WTC11 (cell line): ENCODE measurements at regions not wholly inside any gene's neighbourhood (a gene's known extent, or its start where the extent isn't known, plus 50 kb on each side); places are given as distances from the start of the nearest gene placed in this dataset.

Experiments used
- ATAC-seq: fragments of 200-7000 bp; cut with Tn5 transposase; 2 replicates; pipeline ENCODE4 v1.10.0; 2021; ENCODE audit warnings: mild to moderate bottlenecking, moderate library complexity
- CTCF ChIA-PET: fragments of 300-600 bp; sonication (Branson Sonifier 250); formaldehyde crosslinking; loops from one replicate; lab custom pipeline; 2021; ENCODE audit warnings: antibody characterized with exemption; lab: Charles Lee
- POLR2A ChIA-PET: fragments of 350-600 bp; sonication (Branson Sonifier 250); formaldehyde crosslinking; loops from one replicate; lab custom pipeline; 2021; ENCODE audit warnings: antibody characterized with exemption; lab: Charles Lee
- DNase-seq: peaks from one replicate; pipeline ENCODE4 v3.0.0; 2021; ENCODE audit warnings: low spot score
- H3K27ac Mint-ChIP-seq: 2 replicates; pipeline ENCODE4 v1.8.0; 2021; ENCODE audit warnings: mixed read lengths
- H3K27me3 Mint-ChIP-seq: 2 replicates; pipeline ENCODE4 v1.8.0; 2021; ENCODE audit warnings: low read depth, mild to moderate bottlenecking, moderate library complexity, mixed read lengths
- H3K36me3 Mint-ChIP-seq: 2 replicates; pipeline ENCODE4 v1.8.0; 2021; ENCODE audit warnings: mixed read lengths
- H3K4me1 Mint-ChIP-seq: 2 replicates; pipeline ENCODE4 v1.8.0; 2022; ENCODE audit warnings: mixed read lengths
- H3K4me3 Mint-ChIP-seq: 2 replicates; pipeline ENCODE4 v1.8.0; 2021; ENCODE audit warnings: mild to moderate bottlenecking, moderate library complexity, mixed read lengths
- H3K9me3 Mint-ChIP-seq: 2 replicates; pipeline ENCODE4 v1.8.0; 2021; ENCODE audit warnings: mixed read lengths
- EMX1 ChIP-seq: fragments of 250-450 bp; sonication (Bioruptor Pico); IDR thresholded peaks from 2 replicates; pipeline ENCODE4 v1.8.0; 2021; ENCODE audit warnings: mild to moderate bottlenecking
- FOXP1 ChIP-seq: sonication (generic); formaldehyde crosslinking; IDR thresholded peaks from 2 replicates; pipeline ENCODE4 v1.8.0; 2022; ENCODE audit warnings: missing genetic modification reagents, mild to moderate bottlenecking, moderate library complexity, borderline replicate concordance
- GABPB1 ChIP-seq: sonication (generic); formaldehyde crosslinking; IDR thresholded peaks from 2 replicates; pipeline ENCODE4 v1.8.1; 2023; ENCODE audit warnings: mild to moderate bottlenecking, missing genetic modification reagents
- KAT7 ChIP-seq: sonication (generic); formaldehyde crosslinking; IDR thresholded peaks from 2 replicates; pipeline ENCODE4 v1.8.1; 2023; ENCODE audit warnings: missing genetic modification reagents, mild to moderate bottlenecking, borderline replicate concordance
- NFE2L1 ChIP-seq: sonication (generic); formaldehyde crosslinking; IDR thresholded peaks from 2 replicates; pipeline ENCODE4 v1.8.1; 2023; ENCODE audit warnings: missing genetic modification reagents
- RORB ChIP-seq: fragments of 250-450 bp; sonication (Bioruptor Pico); IDR thresholded peaks from 2 replicates; pipeline ENCODE4 v1.9.0; 2021; ENCODE audit warnings: mild to moderate bottlenecking
- SMAD4 ChIP-seq: sonication (generic); formaldehyde crosslinking; IDR thresholded peaks from 2 replicates; pipeline ENCODE4 v1.8.0; 2022; ENCODE audit warnings: mild to moderate bottlenecking, missing genetic modification reagents
- SOX15 ChIP-seq: fragments of 250-450 bp; sonication (Bioruptor Pico); IDR thresholded peaks from 2 replicates; pipeline ENCODE4 v1.9.0; 2021; ENCODE audit warnings: mild to moderate bottlenecking
- TP53 ChIP-seq: sonication (generic); formaldehyde crosslinking; IDR thresholded peaks from 2 replicates; pipeline ENCODE4 v1.8.1; 2023; ENCODE audit warnings: mild to moderate bottlenecking, missing genetic modification reagents
- ZNF317 ChIP-seq: sonication (generic); formaldehyde crosslinking; IDR thresholded peaks from 2 replicates; pipeline ENCODE4 v1.8.1; 2023; ENCODE audit warnings: low read depth, mild to moderate bottlenecking, moderate library complexity, missing genetic modification reagents, borderline replicate concordance
- TF ChIP-seq, protein P1 (sequence below): sonication (generic); formaldehyde crosslinking; IDR thresholded peaks from 2 replicates; pipeline ENCODE4 v1.8.1; 2023; ENCODE audit warnings: mild to moderate bottlenecking, missing genetic modification reagents, moderate library complexity
- TF ChIP-seq, protein P2 (sequence below): sonication (generic); formaldehyde crosslinking; conservative IDR thresholded peaks from 2 replicates; pipeline ENCODE4 v1.8.1; 2022; ENCODE audit warnings: mild to moderate bottlenecking, missing genetic modification reagents
- TF ChIP-seq, protein P3 (sequence below): sonication (generic); formaldehyde crosslinking; IDR thresholded peaks from 2 replicates; pipeline ENCODE4 v1.8.0; 2022; ENCODE audit warnings: mild to moderate bottlenecking, missing genetic modification reagents
- TF ChIP-seq, protein P4 (sequence below): sonication (generic); formaldehyde crosslinking; IDR thresholded peaks from 2 replicates; pipeline ENCODE4 v1.8.1; 2022; ENCODE audit warnings: mild to moderate bottlenecking, moderate library complexity, missing genetic modification reagents
- TF ChIP-seq, protein P5 (sequence below): fragments of 250-450 bp; sonication (Bioruptor Pico); conservative IDR thresholded peaks from 2 replicates; pipeline ENCODE4 v1.9.0; 2021; ENCODE audit warnings: mild to moderate bottlenecking
- TF ChIP-seq, protein P6 (sequence below): sonication (generic); formaldehyde crosslinking; IDR thresholded peaks from 2 replicates; pipeline ENCODE4 v1.8.1; 2023; ENCODE audit warnings: mild to moderate bottlenecking, missing genetic modification reagents, borderline replicate concordance
- TF ChIP-seq, protein P7 (sequence below): fragments of 200-600 bp; IDR thresholded peaks from 2 replicates; pipeline ENCODE4 v1.8.0; 2022; ENCODE audit warnings: antibody characterized with exemption
- TF ChIP-seq, protein P8 (sequence below): fragments of 250-450 bp; sonication (Bioruptor Pico); IDR thresholded peaks from 2 replicates; pipeline ENCODE4 v1.8.0; 2021; ENCODE audit warnings: mild to moderate bottlenecking

DNA sequence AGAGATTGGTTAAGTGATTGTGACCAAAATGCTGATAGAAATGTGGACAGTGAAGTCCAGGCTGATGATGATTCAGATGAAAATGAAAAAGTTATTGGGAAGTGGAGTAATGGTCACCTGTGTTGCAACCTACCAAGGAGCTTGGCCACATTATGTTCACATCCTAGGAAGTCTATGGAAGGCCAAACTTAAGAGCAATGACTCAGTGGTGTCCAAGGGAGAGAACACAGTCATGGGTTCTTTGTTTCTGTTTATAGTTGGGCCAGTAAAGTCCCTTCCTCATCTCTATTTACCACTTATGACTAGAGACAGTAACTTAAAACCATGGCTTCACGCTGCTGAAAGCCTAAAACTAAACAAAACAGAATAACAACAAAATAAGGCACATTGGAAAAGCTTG, 555.3 kb upstream of the DAB2 start:
- Mint-ChIP-seq H3K27ac (no peak overlapping the region), H3K4me3 (no peak overlapping the region), H3K4me1 (no peaks in the 10 kb centered on the region), H3K27me3 (no peaks in the 10 kb centered on the region)
- ATAC-seq = no peak
- no peak for DNase-seq
- TF ChIP-seq, protein P1, sequence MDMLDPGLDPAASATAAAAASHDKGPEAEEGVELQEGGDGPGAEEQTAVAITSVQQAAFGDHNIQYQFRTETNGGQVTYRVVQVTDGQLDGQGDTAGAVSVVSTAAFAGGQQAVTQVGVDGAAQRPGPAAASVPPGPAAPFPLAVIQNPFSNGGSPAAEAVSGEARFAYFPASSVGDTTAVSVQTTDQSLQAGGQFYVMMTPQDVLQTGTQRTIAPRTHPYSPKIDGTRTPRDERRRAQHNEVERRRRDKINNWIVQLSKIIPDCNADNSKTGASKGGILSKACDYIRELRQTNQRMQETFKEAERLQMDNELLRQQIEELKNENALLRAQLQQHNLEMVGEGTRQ (CRISPR knock-in tag) = no peak
- TF ChIP-seq, protein P2, sequence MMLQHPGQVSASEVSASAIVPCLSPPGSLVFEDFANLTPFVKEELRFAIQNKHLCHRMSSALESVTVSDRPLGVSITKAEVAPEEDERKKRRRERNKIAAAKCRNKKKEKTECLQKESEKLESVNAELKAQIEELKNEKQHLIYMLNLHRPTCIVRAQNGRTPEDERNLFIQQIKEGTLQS (CRISPR knock-in tag) = no peak
- TF ChIP-seq, protein P3, sequence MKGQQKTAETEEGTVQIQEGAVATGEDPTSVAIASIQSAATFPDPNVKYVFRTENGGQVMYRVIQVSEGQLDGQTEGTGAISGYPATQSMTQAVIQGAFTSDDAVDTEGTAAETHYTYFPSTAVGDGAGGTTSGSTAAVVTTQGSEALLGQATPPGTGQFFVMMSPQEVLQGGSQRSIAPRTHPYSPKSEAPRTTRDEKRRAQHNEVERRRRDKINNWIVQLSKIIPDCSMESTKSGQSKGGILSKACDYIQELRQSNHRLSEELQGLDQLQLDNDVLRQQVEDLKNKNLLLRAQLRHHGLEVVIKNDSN = no peak
- TF ChIP-seq EMX1 (CRISPR knock-in tag) (no peak), GABPB1 (CRISPR knock-in tag) (no peak), RORB (CRISPR knock-in tag) (no peak), TP53 (CRISPR knock-in tag) (no peak), SOX15 (CRISPR knock-in tag) (no peak), NFE2L1 (CRISPR knock-in tag) (no peak), SMAD4 (CRISPR knock-in tag) (no peak), ZNF317 (CRISPR knock-in tag) (no peak), FOXP1 (CRISPR knock-in tag) (no peak), KAT7 (CRISPR knock-in tag) (no peak)
- TF ChIP-seq, protein P4, sequence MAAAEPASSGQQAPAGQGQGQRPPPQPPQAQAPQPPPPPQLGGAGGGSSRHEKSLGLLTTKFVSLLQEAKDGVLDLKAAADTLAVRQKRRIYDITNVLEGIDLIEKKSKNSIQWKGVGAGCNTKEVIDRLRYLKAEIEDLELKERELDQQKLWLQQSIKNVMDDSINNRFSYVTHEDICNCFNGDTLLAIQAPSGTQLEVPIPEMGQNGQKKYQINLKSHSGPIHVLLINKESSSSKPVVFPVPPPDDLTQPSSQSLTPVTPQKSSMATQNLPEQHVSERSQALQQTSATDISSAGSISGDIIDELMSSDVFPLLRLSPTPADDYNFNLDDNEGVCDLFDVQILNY (CRISPR knock-in tag) = no peak
- TF ChIP-seq, protein P5, sequence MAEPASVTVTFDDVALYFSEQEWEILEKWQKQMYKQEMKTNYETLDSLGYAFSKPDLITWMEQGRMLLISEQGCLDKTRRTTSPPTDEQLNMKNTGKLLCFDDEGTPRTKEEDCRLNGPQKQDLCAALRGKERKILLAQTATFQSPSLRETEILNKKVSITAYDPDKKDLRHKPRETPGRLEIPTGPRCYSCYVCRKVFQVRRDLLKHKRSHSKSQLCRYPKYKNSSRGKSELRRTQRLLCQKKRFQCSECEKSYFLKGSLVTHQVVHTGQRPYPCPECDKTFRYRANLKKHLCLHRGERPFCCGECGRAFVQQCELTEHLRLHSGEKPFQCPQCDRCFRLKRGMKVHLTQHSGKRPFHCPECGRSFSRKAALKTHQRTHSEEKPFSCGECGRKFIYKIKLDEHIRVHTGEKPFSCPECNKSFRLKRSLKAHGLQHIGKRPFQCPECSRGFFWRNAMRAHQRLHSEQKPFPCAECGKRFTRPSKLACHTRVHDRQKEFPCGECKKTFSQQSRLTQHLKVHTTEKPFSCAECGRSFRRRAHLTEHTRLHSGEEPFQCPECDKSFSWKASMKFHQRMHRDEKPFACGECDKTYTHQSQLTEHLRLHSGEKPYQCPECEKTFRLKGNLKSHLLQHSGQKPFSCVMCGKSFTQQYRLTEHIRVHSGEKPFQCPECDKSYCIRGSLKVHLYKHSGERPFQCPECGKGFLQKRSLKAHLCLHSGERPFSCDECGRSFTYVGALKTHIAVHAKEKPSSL = no peak
- TF ChIP-seq, protein P6, sequence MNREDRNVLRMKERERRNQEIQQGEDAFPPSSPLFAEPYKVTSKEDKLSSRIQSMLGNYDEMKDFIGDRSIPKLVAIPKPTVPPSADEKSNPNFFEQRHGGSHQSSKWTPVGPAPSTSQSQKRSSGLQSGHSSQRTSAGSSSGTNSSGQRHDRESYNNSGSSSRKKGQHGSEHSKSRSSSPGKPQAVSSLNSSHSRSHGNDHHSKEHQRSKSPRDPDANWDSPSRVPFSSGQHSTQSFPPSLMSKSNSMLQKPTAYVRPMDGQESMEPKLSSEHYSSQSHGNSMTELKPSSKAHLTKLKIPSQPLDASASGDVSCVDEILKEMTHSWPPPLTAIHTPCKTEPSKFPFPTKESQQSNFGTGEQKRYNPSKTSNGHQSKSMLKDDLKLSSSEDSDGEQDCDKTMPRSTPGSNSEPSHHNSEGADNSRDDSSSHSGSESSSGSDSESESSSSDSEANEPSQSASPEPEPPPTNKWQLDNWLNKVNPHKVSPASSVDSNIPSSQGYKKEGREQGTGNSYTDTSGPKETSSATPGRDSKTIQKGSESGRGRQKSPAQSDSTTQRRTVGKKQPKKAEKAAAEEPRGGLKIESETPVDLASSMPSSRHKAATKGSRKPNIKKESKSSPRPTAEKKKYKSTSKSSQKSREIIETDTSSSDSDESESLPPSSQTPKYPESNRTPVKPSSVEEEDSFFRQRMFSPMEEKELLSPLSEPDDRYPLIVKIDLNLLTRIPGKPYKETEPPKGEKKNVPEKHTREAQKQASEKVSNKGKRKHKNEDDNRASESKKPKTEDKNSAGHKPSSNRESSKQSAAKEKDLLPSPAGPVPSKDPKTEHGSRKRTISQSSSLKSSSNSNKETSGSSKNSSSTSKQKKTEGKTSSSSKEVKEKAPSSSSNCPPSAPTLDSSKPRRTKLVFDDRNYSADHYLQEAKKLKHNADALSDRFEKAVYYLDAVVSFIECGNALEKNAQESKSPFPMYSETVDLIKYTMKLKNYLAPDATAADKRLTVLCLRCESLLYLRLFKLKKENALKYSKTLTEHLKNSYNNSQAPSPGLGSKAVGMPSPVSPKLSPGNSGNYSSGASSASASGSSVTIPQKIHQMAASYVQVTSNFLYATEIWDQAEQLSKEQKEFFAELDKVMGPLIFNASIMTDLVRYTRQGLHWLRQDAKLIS (CRISPR knock-in tag) = no peak
- TF ChIP-seq, protein P7, sequence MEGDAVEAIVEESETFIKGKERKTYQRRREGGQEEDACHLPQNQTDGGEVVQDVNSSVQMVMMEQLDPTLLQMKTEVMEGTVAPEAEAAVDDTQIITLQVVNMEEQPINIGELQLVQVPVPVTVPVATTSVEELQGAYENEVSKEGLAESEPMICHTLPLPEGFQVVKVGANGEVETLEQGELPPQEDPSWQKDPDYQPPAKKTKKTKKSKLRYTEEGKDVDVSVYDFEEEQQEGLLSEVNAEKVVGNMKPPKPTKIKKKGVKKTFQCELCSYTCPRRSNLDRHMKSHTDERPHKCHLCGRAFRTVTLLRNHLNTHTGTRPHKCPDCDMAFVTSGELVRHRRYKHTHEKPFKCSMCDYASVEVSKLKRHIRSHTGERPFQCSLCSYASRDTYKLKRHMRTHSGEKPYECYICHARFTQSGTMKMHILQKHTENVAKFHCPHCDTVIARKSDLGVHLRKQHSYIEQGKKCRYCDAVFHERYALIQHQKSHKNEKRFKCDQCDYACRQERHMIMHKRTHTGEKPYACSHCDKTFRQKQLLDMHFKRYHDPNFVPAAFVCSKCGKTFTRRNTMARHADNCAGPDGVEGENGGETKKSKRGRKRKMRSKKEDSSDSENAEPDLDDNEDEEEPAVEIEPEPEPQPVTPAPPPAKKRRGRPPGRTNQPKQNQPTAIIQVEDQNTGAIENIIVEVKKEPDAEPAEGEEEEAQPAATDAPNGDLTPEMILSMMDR = no peak
- TF ChIP-seq, protein P8, sequence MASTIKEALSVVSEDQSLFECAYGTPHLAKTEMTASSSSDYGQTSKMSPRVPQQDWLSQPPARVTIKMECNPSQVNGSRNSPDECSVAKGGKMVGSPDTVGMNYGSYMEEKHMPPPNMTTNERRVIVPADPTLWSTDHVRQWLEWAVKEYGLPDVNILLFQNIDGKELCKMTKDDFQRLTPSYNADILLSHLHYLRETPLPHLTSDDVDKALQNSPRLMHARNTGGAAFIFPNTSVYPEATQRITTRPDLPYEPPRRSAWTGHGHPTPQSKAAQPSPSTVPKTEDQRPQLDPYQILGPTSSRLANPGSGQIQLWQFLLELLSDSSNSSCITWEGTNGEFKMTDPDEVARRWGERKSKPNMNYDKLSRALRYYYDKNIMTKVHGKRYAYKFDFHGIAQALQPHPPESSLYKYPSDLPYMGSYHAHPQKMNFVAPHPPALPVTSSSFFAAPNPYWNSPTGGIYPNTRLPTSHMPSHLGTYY = no peak
- TF ChIP-seq, all 79 proteins: peak for 0
- CTCF ChIA-PET = no interaction called here
- Mint-ChIP-seq H3K9me3 (peaks cover 4% of the 10 kb centered on the region), H3K36me3 (no peaks in the 10 kb centered on the region)
- POLR2A ChIA-PET = no interaction called here
